NCI-H524 (cell line): ENCODE measurements at regions not wholly inside any gene's neighbourhood (a gene's known extent, or its start where the extent isn't known, plus 50 kb on each side); places are given as distances from the start of the nearest gene placed in this dataset.
"Not testable (repeated sequence)": the region's sequence is repeated elsewhere in the genome, so short reads cannot be mapped to it uniquely, and the experiment has no call there.

Source experiments
- DNase-seq, 2 experiments: peaks; one replicate each; lab custom pipeline; 2025; lab: John Stamatoyannopoulos, UW

DNA sequence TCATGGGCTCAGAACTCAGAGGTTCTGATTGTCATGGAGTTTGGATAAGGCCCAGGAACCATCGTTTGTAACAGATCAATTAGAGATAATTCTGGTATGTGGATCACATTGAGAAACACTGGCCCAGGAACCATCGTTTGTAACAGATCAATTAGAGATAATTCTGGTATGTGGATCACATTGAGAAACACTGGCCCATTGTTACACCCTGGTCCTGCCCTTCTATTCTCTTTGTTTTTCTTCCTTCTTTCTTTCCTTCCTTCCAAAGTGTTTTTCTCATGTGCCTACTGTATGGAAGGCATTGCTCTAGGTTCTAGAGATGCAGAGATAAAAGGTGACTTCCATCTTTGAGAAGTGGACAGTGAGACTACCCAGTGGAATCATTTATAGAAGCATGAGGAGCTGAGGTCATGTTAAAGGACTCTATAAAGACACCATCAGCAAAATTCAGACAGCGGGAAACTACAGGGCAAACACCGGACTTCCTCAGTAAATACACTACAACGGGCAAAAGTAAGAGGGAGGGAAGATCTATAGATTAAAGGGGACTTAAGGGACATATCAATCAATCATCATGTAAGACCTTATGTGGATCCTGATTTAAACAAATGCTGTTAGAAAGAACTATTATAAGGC, 153.8 kb downstream of the UNC5CL start:
- no peak for DNase-seq

GRCh38 chr6:40882323-40882997, 156.6 kb downstream of the UNC5CL start:
- DNase-seq, result peak; percentile 7 to 20

DNA sequence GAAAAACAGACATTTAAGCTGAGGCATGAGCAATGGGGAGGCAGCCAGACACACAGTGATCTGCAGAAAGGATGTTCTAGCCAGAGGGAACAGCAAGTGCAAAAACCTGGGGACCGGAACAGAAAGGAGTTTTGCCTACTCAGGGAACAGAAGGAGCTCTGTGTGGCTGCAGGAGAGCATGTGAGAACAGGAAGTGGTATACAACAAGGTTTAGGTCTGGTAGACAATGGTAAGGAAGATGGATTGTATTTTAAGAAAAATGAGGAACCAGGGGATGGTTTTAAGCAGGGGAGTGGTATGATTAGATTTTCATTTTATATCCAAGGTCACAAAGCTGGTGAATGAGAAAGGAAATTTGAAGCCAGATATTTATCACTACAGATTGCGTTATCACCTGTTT, 157.5 kb downstream of the UNC5CL start:
- DNase-seq, result no peak

DNA sequence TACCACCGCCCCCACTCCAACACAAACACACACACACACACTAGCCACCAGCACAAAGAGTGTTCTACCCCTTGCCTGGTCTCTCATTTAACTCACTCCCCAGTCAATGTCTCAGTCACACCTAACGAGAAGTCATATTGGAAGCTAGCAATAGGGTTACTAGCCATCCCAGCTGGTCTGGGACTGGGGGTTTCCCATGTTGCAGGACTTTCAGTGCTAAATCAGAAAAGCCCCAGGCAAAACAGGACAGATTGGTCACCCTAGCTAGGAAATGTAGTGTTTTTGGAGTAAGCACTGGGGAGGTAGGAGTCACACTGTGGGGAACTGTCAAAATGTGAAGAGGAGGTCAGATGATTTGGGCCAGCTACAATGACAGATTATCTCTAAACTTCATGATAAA, 158.1 kb downstream of the UNC5CL start:
- no peak for DNase-seq

GRCh38 chr6:40879169-40879568, 159.9 kb downstream of the UNC5CL start:
- no peak for DNase-seq

- DNase-seq, result no peak
Measured at GRCh38 chr6:40877362-40877761, 161.7 kb downstream of the UNC5CL start.

GRCh38 chr6:40876336-40876735, 162.7 kb downstream of the UNC5CL start:
- DNase-seq, result no peak

DNA sequence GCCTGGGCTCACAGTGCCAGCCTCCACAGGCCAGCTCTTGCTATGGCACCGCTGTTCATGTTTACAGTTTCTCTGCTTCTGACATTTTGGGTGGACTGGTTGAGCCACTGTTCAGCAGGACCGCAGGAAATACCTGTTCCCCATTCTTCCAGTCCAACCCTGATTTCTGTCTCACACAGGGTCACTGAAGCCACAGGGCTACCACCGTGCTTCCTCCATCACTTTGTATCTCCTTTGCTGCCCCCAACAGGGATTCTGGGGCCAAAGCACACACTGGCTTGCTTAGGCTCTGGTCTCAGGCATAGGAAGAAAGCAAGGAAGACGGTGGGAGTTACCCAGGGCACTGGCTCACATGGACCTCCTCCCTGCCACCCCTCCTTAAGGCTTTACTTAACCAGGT, 164.5 kb downstream of the UNC5CL start:
- DNase-seq, result peak; percentile 55 to 66

DNA sequence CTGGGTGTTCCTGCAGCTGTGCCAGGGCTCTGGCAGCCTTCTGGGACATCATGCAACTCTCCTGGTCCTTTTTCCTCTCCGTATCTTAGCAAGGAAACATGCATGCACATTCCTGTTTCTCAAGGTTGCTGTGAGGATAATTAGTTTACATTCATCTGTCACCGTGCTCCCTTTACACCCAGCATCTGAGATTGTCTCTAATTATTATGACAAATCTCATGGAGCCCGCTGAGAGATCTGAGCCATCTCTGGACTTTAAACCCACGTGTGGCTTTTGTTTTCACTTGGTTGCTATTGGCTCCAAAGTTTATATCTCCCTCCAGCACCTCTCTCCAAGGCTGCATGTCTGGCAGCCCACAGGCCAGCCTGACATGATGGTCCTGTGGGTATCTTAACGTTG, 167.6 kb downstream of the UNC5CL start:
- no peak for DNase-seq

GRCh38 chr6:40868089-40868865, 170.7 kb downstream of the UNC5CL start:
- DNase-seq, result peak in 1 of 2 experiments; percentile 12

DNA sequence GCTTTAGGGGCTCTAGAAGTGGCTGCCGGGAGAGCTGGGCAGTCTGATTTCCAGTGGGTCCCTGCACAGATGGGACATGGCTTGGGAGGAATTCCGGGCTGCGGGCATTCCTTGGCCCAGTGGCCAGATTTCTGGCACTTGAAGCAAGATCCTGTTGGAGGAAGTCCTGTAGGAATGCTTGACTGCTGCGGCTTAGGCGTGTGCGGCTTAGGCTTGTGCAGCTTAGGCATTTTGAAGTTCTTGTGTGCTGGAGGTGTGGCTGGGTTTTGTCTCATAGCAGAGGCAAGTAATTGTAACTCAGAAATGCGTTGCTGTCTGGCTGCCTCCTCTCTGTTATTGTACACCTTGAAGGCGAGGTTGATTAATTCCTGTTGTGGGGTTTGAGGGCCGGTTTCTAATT, 171.5 kb downstream of the UNC5CL start:
- peak; percentile 30 to 65 for DNase-seq

DNA sequence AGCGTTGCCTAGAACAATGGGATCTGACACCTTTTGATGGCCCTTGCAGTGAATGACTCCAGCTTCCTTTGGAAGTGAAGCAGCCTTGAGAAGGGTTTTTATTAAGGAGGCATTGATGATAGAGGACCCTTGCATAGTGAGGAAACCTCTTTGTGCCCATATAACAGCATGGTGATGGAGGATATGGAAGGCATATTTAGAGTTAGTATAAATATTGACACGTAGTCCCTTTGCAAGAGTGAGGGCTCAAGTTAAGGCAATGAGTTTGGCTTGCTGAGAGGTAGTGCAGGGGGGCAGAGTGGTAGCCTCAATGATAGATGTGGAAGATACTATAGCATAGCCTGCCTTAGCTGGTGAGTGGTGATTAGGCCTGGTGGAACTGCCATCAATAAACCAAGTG, 173.8 kb downstream of the UNC5CL start:
- not testable (repeated sequence) for DNase-seq

GRCh38 chr6:40860443-40860842, 178.6 kb downstream of the UNC5CL start:
- no peak for DNase-seq

DNA sequence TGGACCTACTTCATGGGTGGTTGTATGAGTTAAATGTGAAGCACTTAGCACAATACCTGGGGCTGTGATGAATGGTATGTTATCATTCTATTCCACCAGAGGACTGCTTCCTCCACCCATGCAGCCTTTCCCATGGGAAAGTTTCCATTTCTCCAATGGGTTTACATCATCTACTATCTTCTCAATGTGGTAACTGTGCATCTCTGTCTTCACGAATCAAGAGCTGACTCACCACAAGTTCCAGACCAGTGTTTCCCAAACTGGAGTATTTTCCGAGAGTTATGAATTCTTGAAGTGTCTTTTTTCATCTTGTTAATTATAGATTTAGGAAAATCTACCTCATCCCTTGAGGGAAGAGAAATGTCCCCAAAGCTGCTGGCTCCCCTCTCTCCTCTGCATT, 182.8 kb downstream of the UNC5CL start:
- no peak for DNase-seq

- no peak for DNase-seq
Measured at GRCh38 chr6:40855168-40855880, 183.7 kb downstream of the UNC5CL start.

DNA sequence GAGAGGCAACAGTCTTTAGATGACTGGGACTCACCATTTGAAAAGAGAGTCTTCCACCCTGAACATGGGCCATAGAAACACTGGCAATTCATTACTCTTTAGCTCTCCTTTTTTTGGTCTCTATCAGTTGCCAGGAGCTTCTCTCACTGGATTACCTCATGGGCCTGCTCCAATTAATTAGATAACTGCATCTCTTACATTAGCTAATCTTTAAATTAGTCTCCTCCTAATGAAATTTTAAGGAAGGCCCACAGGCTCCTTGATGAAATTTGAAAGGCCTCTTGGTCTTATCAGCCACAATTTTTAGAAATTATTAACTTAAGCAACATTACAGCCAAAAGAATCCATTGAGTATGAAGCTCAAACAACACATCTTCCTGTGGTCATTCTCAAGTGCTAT, 184.4 kb downstream of the UNC5CL start:
- no peak for DNase-seq

DNA sequence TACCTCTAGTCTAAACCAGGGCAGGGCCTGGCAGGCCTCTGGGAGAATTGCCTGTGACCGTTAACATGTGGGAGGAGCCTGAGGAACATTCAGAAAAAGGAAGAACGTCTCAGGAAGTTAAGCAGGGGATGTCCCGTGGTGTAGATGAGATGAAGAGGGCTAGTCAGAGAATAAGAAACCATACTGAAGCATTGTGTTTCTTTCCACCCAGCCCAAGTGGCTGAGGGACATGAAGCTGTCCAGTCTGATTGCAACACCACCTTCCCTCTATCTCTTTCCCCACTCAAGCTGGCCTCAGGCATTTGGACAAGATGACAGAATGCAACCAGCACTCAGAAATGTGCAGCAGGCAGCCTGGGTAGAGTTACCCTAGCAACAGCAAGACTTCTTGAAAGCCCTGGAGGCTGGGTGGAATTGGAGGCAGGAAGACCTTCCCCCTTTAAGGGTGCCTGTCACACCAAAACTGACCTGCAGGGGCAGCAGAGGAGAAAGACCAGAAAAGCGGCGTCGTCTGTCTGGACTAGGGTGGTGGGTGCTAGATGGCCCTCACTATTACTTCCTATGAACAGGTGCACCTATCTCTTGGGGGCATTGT, 186.1 kb downstream of the UNC5CL start:
- peak in 1 of 2 experiments; percentile 8 for DNase-seq

- DNase-seq, result no peak
Measured at GRCh38 chr6:40849546-40849945, 189.5 kb downstream of the UNC5CL start.

GRCh38 chr6:40848868-40849514, 190.0 kb downstream of the UNC5CL start:
- no peak for DNase-seq

- no peak for DNase-seq
Measured at GRCh38 chr6:40848038-40848437, 191.0 kb downstream of the UNC5CL start.

- peak in 1 of 2 experiments; percentile 54 for DNase-seq
Measured at GRCh38 chr6:40845553-40845952, 193.5 kb downstream of the UNC5CL start.
